NT2/D1 (cell line): ENCODE measurements at regions not wholly inside any gene's neighbourhood (a gene's known extent, or its start where the extent isn't known, plus 50 kb on each side); places are given as distances from the start of the nearest gene placed in this dataset.

Source experiments
- SUZ12 ChIP-seq: IDR thresholded peaks from 2 replicates; pipeline ENCODE4 v1.6.1; 2011; ENCODE audit not compliant: insufficient read length, insufficient read depth; ENCODE audit errors: extremely low read depth
- ZNF274 ChIP-seq: IDR thresholded peaks from 2 replicates; pipeline ENCODE4 v1.6.1; 2011; ENCODE audit warnings: mild to moderate bottlenecking, low read depth, low read length

DNA sequence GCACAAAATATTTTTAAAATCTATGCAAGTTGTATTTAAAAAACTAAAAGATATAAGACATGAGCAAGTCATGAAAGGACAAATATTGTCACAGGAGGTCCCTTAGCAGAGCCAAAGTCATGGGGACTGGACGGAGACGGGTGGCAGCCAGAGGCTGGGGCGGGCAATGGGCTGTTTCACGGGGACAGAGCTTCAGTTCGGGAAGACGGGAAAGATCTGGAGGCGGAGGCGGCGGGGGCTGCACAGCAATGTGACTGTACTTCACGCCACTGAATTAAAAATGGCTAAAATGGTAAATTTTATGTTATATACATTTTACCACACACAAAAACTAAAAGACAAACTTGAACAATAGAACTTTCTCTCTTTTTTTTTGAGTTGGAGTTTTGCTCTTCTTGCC is 60.0 kb upstream of the METRNL start:
- TF ChIP-seq ZNF274 (no peak), SUZ12 (no peak)
